ENCODE measurements at regions not wholly inside any gene's neighbourhood (a gene's known extent, or its start where the extent isn't known, plus 50 kb on each side); places are given as distances from the start of the nearest gene placed in this dataset.
"Not testable (repeated sequence)": the region's sequence is repeated elsewhere in the genome, so short reads cannot be mapped to it uniquely, and the experiment has no call there.

- Histone ChIP-seq H3K4me3 (ENCODE audit: low read depth, low read length) (no peak overlapping the region), H3K9ac (ENCODE audit: low read depth, low read length) (no peak overlapping the region), H3K36me3 (ENCODE audit: control insufficient read depth, insufficient read depth, low read length) (no peaks in the 10 kb centered on the region; the same call in 1 of the 2 replicates), H3K27ac (ENCODE audit: low read depth, low read length) (no peak overlapping the region), H3K4me1 (ENCODE audit: control insufficient read depth, insufficient read depth, low read length) (no peaks in the 10 kb centered on the region), H3K9me3 (ENCODE audit: control insufficient read depth, insufficient read depth, low read length) (no peaks in the 10 kb centered on the region), H3K27me3 (ENCODE audit: control insufficient read depth, insufficient read depth, low read length) (no peaks in the 10 kb centered on the region)
Measured at GRCh38 chrX:113849408-113849807, 734.5 kb upstream of the HTR2C start.

- Histone ChIP-seq H3K9me3 (ENCODE audit: control insufficient read depth, insufficient read depth, low read length) (no peaks in the 10 kb centered on the region), H3K4me1 (ENCODE audit: control insufficient read depth, insufficient read depth, low read length) (peaks cover 2% of the 10 kb centered on the region), H3K27ac (ENCODE audit: low read depth, low read length) (no peak overlapping the region), H3K4me3 (ENCODE audit: low read depth, low read length) (no peak overlapping the region), H3K27me3 (ENCODE audit: control insufficient read depth, insufficient read depth, low read length) (0 out of 2 replicates have a peak, but pooled peaks cover under 1% of the 10 kb centered on the region), H3K9ac (ENCODE audit: low read depth, low read length) (no peak overlapping the region), H3K36me3 (ENCODE audit: control insufficient read depth, insufficient read depth, low read length) (no peaks in the 10 kb centered on the region)
Measured at GRCh38 chrX:113833096-113834055, 750.5 kb upstream of the HTR2C start.

- Histone ChIP-seq H3K27me3 (ENCODE audit: control insufficient read depth, insufficient read depth, low read length) (0 out of 2 replicates have a peak, but pooled peaks cover 2% of the 10 kb centered on the region), H3K27ac (ENCODE audit: low read depth, low read length) (no peak overlapping the region), H3K36me3 (ENCODE audit: control insufficient read depth, insufficient read depth, low read length) (peaks cover 13% of the 10 kb centered on the region), H3K9ac (ENCODE audit: low read depth, low read length) (no peak overlapping the region), H3K4me3 (ENCODE audit: low read depth, low read length) (no peak overlapping the region), H3K9me3 (ENCODE audit: control insufficient read depth, insufficient read depth, low read length) (no peaks in the 10 kb centered on the region), H3K4me1 (ENCODE audit: control insufficient read depth, insufficient read depth, low read length) (peaks cover 2% of the 10 kb centered on the region)
Measured at GRCh38 chrX:113828470-113828869, 755.4 kb upstream of the HTR2C start.

- Histone ChIP-seq H3K4me1 (ENCODE audit: control insufficient read depth, insufficient read depth, low read length) (no peaks in the 10 kb centered on the region), H3K27ac (ENCODE audit: low read depth, low read length) (no peak overlapping the region), H3K4me3 (ENCODE audit: low read depth, low read length) (no peak overlapping the region), H3K9me3 (ENCODE audit: control insufficient read depth, insufficient read depth, low read length) (no peaks in the 10 kb centered on the region), H3K9ac (ENCODE audit: low read depth, low read length) (no peak overlapping the region), H3K27me3 (ENCODE audit: control insufficient read depth, insufficient read depth, low read length) (no peaks in the 10 kb centered on the region), H3K36me3 (ENCODE audit: control insufficient read depth, insufficient read depth, low read length) (no peaks in the 10 kb centered on the region)
Measured at GRCh38 chrX:113818346-113818745, 765.5 kb upstream of the HTR2C start.

GRCh38 chrX:113804819-113805218 lies 779.1 kb upstream of the HTR2C start:
- H3K27me3 ChIP-seq (ENCODE audit: control insufficient read depth, insufficient read depth, low read length): no peaks in the 10 kb centered on the region; the same call in 1 of the 2 replicates
- H3K4me1 ChIP-seq (ENCODE audit: control insufficient read depth, insufficient read depth, low read length): peaks cover 42% of the 10 kb centered on the region
- peak overlapping the region; percentile 52 for H3K27ac ChIP-seq (ENCODE audit: low read depth, low read length)
- H3K36me3 ChIP-seq (ENCODE audit: control insufficient read depth, insufficient read depth, low read length): no peaks in the 10 kb centered on the region
- H3K9ac ChIP-seq (ENCODE audit: low read depth, low read length): no peak overlapping the region
- H3K9me3 ChIP-seq (ENCODE audit: control insufficient read depth, insufficient read depth, low read length): no peaks in the 10 kb centered on the region
- no peak overlapping the region for H3K4me3 ChIP-seq (ENCODE audit: low read depth, low read length)

- no peaks in the 10 kb centered on the region for H3K9me3 ChIP-seq (ENCODE audit: control insufficient read depth, insufficient read depth, low read length)
- peak overlapping the region; percentile 52 for H3K27ac ChIP-seq (ENCODE audit: low read depth, low read length)
- no peak overlapping the region for H3K4me3 ChIP-seq (ENCODE audit: low read depth, low read length)
- H3K4me1 ChIP-seq (ENCODE audit: control insufficient read depth, insufficient read depth, low read length): peaks cover 42% of the 10 kb centered on the region
- H3K9ac ChIP-seq (ENCODE audit: low read depth, low read length): no peak overlapping the region
- no peaks in the 10 kb centered on the region; the same call in 1 of the 2 replicates for H3K27me3 ChIP-seq (ENCODE audit: control insufficient read depth, insufficient read depth, low read length)
- H3K36me3 ChIP-seq (ENCODE audit: control insufficient read depth, insufficient read depth, low read length): no peaks in the 10 kb centered on the region
Measured at GRCh38 chrX:113804291-113804690, 779.6 kb upstream of the HTR2C start.

- H3K4me1 ChIP-seq (ENCODE audit: control insufficient read depth, insufficient read depth, low read length): peaks cover 42% of the 10 kb centered on the region
- H3K9me3 ChIP-seq (ENCODE audit: control insufficient read depth, insufficient read depth, low read length): no peaks in the 10 kb centered on the region; the same call in 1 of the 2 replicates
- no peaks in the 10 kb centered on the region for H3K36me3 ChIP-seq (ENCODE audit: control insufficient read depth, insufficient read depth, low read length)
- no peaks in the 10 kb centered on the region for H3K27me3 ChIP-seq (ENCODE audit: control insufficient read depth, insufficient read depth, low read length)
- H3K9ac ChIP-seq (ENCODE audit: low read depth, low read length): no peak overlapping the region
- no peak overlapping the region for H3K27ac ChIP-seq (ENCODE audit: low read depth, low read length)
- no peak overlapping the region for H3K4me3 ChIP-seq (ENCODE audit: low read depth, low read length)
Measured at GRCh38 chrX:113802837-113803236, 781.0 kb upstream of the HTR2C start.

- Histone ChIP-seq H3K36me3 (ENCODE audit: control insufficient read depth, insufficient read depth, low read length) (no peaks in the 10 kb centered on the region), H3K27me3 (ENCODE audit: control insufficient read depth, insufficient read depth, low read length) (no peaks in the 10 kb centered on the region), H3K4me3 (ENCODE audit: low read depth, low read length) (no peak overlapping the region), H3K4me1 (ENCODE audit: control insufficient read depth, insufficient read depth, low read length) (peaks cover 42% of the 10 kb centered on the region), H3K9ac (ENCODE audit: low read depth, low read length) (no peak overlapping the region), H3K27ac (ENCODE audit: low read depth, low read length) (no peak overlapping the region), H3K9me3 (ENCODE audit: control insufficient read depth, insufficient read depth, low read length) (no peaks in the 10 kb centered on the region; the same call in 1 of the 2 replicates)
Measured at GRCh38 chrX:113800955-113801354, 782.9 kb upstream of the HTR2C start.

GRCh38 chrX:113793563-113793962 lies 790.3 kb upstream of the HTR2C start:
- H3K9me3 ChIP-seq (ENCODE audit: control insufficient read depth, insufficient read depth, low read length): no peaks in the 10 kb centered on the region; the same call in 1 of the 2 replicates
- H3K4me1 ChIP-seq (ENCODE audit: control insufficient read depth, insufficient read depth, low read length): peaks cover 11% of the 10 kb centered on the region; the same call in 1 of the 2 replicates

GRCh38 chrX:113790987-113791386 lies 792.9 kb upstream of the HTR2C start:
- H3K9me3 ChIP-seq (ENCODE audit: control insufficient read depth, insufficient read depth, low read length): no peaks in the 10 kb centered on the region

More at GRCh38 chrX:113793563-113793962, 790.3 kb upstream of the HTR2C start:
- no peaks in the 10 kb centered on the region for H3K36me3 ChIP-seq (ENCODE audit: control insufficient read depth, insufficient read depth, low read length)
- H3K27ac ChIP-seq (ENCODE audit: low read depth, low read length): no peak overlapping the region
- no peaks in the 10 kb centered on the region for H3K27me3 ChIP-seq (ENCODE audit: control insufficient read depth, insufficient read depth, low read length)
- no peak overlapping the region for H3K9ac ChIP-seq (ENCODE audit: low read depth, low read length)
- no peak overlapping the region for H3K4me3 ChIP-seq (ENCODE audit: low read depth, low read length)

GRCh38 chrX:113784754-113785153 lies 799.1 kb upstream of the HTR2C start:
- not testable (repeated sequence) for H3K9ac ChIP-seq (ENCODE audit: low read depth, low read length); H3K9me3 ChIP-seq (ENCODE audit: control insufficient read depth, insufficient read depth, low read length); H3K27me3 ChIP-seq (ENCODE audit: control insufficient read depth, insufficient read depth, low read length); H3K4me3 ChIP-seq (ENCODE audit: low read depth, low read length); H3K27ac ChIP-seq (ENCODE audit: low read depth, low read length); H3K36me3 ChIP-seq (ENCODE audit: control insufficient read depth, insufficient read depth, low read length)
- peaks cover 11% of the 10 kb centered on the region for H3K4me1 ChIP-seq (ENCODE audit: control insufficient read depth, insufficient read depth, low read length)

More at GRCh38 chrX:113790987-113791386, 792.9 kb upstream of the HTR2C start:
- Histone ChIP-seq H3K9ac (ENCODE audit: low read depth, low read length) (no peak overlapping the region), H3K36me3 (ENCODE audit: control insufficient read depth, insufficient read depth, low read length) (no peaks in the 10 kb centered on the region), H3K27ac (ENCODE audit: low read depth, low read length) (no peak overlapping the region), H3K27me3 (ENCODE audit: control insufficient read depth, insufficient read depth, low read length) (no peaks in the 10 kb centered on the region), H3K4me3 (ENCODE audit: low read depth, low read length) (no peak overlapping the region), H3K4me1 (ENCODE audit: control insufficient read depth, insufficient read depth, low read length) (peaks cover 17% of the 10 kb centered on the region)
